ENCODE measurements at regions not wholly inside any gene's neighbourhood (a gene's known extent, or its start where the extent isn't known, plus 50 kb on each side); places are given as distances from the start of the nearest gene placed in this dataset.

DNA sequence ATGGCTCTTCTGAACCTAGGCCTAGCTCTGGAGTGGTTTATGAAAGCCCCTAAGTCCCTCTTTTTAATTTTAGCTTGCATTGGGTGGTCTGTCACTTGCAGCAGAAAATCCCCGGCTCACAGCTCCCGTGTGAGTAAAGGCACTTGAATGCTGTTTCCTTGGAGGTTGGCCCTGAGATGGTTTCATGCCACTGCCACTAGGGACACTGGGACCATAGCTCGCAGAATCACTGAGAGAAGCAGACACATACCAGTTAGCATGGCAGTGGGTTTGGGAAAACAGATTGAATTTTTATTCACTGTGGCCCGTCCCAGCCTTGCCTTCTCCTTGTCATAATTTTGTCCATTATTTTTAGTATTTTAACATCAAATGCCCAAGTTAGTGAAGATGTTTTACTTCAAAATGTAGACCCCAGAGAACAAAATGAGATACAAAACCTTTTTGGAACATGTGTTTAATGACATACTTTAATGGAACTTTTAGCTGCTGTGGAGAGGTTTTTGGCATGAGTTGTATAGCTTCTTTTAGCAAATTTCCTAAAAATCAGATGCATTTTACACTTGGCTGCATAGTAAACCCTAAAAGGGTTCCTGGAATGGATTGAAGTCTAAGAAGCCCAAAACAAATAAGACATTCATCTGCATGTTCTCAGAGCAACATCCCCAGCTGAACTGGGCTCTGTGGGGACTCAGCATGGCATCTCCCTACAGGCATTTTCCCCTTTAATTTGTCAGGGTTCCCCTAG is 259.7 kb upstream of the PITRM1 start:
- no peak for DNase-seq (ENCODE audit: low read depth in 1 of 2, low spot score in 1 of 2)

DNA sequence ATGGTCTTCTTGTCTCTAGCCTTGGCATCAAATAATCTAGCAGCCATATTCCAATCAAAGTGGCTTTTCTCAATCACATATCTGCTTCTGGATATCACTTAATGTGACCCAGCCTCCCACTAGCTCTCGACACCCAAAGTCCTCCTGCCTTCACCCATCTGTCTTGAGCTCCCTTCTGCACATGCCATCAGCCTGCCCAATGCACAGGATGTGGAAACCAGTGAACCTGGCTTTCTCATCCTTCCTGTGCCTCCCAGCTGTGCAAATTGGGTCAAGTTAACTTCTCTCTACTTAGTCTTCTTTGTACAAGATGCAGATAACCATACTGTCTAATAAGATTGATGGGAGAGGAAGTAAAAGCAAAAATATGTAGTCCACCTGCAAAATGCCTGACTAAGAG is 257.9 kb upstream of the PITRM1 start:
- no peak for DNase-seq (ENCODE audit: low read depth in 1 of 2, low spot score in 1 of 2)

DNA sequence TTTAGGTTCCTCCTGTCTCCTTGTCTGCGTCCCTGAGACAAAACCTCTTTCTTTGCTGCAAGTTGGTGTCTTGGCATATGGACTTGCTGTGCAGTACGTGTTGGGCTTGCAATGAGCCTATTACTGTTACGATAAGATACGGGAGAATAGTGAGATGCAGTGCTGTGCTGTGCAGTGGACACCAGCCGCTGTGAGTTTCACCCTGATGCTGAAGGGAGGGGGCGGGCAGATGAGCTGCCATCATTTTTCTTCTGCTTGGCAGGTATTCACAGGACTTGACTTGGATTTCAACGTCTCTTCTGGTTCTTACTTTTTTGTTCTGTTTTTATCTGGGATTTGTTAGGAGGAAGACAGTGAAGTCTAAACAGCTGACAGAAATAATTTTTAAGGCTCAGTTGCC is 257.1 kb upstream of the PITRM1 start:
- DNase-seq (ENCODE audit: low read depth in 1 of 2, low spot score in 1 of 2), result no peak

DNA sequence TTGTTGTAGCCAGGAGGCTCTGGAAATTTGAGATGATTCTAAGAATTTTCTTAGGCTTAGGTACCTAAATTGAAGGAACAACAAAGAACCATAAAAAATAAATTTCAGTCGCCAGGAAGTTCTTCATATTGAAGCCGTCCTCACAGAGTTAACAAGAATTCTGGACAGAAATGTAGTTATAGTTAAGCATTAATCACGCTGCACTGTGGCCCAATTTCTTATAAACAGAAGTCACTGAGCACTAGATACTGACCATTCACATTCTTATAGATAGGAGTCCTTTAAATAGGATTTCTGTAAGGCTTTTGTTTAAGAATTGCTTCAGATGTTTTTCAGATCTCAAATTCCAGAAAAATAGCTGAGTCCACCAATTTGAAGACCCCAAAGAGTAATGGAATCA is 256.2 kb upstream of the PITRM1 start:
- no peak for DNase-seq (ENCODE audit: low read depth in 1 of 2, low spot score in 1 of 2)

DNA sequence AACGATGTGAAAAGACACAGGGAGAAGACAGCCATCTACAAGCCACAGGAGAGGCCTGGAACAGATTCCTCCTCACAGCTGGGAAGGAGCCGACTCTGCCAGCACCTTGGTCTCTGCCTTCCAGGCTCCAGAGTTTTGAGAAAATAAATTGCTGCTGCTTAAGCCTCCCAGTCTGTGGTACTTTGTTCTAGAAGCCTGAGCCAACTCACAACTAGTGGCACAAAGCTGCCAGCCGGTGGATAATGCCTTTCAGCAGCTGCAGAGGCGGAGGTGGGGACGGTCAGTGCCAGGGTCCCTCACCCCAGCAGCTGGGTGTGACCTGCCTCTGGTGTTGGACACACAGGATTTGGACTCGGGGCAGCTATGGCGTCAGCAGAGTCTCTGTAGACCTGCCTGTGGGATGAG is 255.4 kb upstream of the PITRM1 start:
- DNase-seq (ENCODE audit: low read depth in 1 of 2, low spot score in 1 of 2), result no peak

DNA sequence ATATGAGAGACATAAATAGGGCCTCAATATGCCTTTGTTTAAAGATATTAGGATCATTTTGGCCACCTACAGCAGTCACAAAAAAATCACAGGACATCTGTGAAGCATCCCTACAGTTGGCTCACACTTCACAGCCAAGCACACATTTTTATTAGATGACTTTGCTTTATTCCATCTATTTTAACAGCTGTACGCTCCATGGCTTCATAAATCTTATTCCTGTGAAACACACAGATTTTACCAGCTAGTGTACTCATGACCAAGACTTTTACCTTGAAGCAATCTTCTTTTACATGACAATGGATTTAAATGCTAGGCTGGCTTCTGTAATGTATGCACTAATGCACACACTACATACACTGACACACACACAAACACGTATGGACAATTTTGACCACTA is 254.8 kb upstream of the PITRM1 start:
- no peak for DNase-seq (ENCODE audit: low read depth in 1 of 2, low spot score in 1 of 2)

DNA sequence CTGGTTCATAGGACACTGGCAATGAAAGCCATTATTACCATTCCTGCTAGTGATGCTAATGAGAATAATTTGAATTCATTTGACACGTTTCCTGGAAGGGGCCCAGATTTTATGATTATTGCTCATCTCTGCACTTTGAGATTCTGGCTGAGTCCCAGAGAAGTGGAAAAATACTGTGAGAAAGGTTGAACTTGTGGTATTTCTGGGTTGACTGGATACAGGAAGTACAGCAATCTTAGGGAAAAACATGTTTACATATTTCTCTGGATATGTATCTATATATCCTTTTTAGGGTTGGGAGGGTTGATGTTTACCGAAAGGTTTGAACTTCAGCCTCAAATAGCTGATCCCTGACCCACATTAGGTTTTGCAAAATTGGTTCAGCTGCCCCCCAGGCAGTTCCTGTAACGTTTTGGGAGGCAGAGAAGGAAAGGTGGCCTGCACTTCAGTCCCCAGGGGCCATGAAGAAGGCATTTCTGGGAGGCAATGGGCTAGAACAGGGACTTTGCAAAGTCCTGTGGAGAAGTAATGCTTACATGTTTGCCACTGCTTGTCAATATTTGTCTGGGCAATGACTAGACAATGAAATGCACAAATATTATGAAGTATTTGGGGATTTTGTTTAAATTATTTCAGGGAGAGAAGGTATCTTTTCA is 253.7 kb upstream of the PITRM1 start:
- no peak for DNase-seq (ENCODE audit: low read depth in 1 of 2, low spot score in 1 of 2)

DNA sequence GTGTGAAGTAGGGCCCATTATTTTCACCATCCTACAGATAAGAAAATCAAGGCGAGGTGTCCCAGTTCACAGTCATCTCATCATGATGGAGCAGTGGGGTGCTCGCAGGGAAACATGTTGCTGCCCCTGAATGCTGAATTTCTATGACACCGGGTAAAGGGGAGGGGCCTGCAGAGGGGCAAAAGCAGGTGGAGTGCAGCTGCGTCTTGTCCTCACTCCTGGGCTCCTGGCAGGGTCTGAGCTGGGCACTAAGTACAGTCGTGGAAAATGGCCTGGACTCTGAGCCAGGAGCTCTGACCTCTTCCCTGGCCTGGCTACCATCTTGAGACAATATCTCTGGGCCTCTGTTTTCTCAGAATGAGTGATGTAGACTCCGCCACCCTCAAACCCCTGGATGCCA is 253.1 kb upstream of the PITRM1 start:
- no peak for DNase-seq (ENCODE audit: low read depth in 1 of 2, low spot score in 1 of 2)

DNA sequence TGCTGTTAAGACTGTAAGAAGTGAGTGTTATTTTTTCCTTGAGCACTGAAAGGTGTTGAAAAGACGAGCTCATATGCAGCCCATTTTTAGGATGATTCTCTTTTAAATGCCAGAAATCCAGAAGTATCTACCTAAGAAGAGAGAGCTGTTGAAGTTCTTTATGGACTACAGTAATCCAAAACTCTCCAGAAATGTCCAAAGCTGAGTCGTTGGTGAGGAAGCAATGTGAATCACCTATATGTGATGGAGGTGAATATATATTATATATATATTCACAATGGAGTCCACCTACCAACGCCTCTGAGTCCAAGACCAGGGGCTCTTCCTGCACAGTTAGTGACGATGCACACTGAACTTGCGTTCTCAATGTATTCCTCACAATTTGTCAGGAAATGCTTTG is 252.7 kb upstream of the PITRM1 start:
- no peak for DNase-seq (ENCODE audit: low read depth in 1 of 2, low spot score in 1 of 2)

DNA sequence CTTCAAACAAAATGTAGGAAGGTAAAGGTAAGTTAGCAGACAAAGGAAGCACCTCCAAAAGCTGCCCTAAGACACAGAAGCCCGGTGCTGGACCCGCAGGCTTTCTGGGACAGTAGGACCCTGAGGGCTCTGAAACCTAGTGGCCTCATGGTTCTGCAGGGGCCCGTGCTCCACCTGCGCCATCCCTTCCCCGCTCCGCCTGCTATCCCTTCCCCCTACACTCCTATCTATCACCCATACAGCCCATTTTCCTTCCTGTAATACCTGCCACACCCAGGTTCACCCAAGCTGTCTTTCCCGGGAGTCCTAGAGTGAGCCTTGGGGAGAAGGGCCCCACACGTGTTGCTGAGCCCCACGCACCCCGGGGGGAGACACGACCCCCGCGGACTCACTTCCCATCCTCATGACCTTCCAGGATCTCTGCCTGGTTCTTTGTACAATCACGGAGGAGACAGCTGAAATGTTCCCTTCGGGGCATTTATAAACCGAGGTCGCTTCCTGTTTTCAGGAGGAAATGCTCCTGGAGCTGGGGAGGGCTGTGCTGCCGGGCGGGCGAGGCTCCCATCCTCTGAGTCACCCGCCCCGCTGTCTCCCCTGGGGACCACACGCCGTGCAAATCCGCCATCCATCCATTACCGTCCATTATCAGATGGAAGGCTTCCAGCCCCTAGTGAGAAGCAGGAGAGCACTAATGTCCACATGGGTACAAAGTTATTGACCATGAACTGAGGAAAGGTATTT is 251.7 kb upstream of the PITRM1 start:
- DNase-seq (ENCODE audit: low read depth in 1 of 2, low spot score in 1 of 2), result no peak

DNA sequence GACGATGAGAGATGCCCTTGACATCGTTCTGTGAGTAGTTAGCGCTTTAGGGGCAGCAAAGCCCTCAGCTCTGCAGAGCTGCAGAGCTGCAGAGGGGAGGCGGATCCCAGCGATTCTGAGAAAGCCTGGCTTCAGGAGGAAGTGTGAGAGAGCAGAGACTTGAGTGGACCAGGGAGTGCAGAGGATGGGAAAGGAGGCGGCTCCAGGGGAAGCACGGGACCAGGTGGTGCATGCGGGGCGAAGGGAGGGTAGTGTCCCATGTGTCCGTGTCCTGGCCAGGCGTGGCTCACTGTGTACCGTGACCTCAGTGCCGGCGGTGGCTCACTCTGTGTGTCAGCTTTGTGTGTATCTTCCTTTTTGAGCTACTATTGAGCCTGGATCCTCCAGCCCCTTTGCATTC is 250.8 kb upstream of the PITRM1 start:
- DNase-seq (ENCODE audit: low read depth in 1 of 2, low spot score in 1 of 2), result no peak

DNA sequence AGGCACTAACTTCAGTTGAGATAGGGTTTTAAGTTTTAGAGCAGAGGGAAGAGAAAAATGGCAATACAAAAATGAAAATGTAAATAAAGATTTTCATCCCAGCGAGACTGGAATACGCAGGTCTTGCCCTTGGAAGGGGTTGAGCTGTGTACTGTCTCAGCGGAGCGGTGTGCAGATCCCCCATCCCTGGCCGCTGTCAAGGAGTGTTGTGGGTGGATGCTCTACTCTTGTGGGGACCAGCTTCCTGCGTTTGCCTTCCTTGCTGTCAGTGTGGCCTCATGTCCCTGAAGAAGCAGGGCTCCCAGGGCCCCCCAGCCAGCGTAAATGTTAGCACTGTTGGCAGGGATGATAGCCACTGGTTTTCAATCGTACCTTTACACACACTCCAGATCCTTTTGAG is 249.7 kb upstream of the PITRM1 start:
- DNase-seq (ENCODE audit: low read depth in 1 of 2, low spot score in 1 of 2), result no peak

DNA sequence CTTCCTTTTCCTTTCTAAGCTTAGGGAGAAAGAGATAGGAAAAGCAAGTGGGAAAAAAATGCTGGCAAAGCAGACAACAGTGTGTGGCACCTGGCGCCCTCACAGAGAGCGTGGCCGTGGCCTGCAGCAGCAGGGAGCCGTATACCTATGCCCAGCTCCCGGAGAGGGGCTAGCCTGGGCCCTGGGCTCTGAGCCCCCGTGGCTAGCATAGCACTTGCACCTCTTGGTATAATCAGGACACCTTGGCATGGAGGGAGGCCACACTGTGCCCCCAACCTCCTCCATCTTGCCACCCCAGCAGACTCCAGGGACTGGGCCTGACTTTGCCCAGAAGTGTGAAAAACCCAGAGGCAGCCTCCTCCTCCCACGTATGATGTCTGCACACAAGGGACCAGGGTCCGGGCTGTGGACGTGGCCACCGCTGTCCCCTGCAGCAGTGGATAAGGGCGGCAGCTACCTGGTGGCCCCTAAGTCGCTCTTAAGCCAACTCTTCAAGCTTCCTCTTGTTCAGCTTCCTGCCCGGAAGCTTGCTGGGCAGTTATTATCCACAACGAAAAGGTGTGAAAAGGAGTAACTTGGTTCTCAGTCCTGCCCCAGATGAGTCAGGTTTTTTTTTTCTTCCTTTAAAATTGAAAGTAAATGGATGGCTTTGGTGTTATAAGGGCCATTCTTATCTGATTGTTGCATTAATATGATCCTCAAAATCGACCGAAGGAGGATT is 249.1 kb upstream of the PITRM1 start:
- no peak for DNase-seq (ENCODE audit: low read depth in 1 of 2, low spot score in 1 of 2)

DNA sequence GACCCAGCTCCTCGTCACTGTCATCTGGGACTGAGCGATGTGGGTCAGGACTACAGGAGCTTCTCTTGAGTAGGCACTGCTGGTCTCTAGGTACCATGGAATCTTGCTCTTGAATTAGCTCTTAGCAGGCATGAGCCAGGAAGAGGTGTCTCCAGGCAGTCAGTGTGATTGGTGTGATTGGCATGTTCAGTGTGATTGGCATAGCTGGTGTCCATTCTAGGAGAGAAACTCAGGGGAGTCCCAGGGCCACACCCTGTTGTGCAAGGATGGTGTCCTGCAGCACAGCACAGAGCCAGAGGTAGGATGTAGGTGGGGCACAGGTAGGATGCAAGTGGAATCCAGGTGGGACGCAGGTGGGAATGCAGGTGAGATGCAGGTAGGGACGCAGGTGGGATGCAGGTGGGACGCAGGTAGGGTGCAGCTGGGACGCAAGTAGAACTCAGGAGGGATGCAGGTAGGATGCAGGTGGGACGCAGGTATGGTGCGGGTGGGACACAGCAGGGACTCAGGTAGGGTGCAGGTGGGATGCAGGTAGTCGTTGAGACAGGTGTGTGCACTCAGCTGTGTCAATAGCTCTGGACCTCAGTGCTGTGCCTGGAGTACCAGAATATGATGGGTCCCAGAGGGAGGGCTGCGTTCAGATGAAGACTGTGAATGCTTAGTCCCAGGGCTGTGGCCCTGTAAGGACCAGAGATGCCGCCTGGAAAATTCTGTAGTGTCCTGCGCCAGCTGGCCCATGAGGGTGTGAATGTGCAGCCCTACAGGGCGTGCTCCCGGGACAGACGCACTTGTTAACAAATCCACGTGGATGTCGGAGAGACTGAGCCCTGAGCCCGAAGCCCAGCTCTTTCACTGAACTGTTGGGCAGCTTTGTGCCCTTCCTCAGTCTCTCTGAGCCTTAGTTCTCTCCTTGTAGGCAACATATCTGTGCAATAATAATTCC is 248.2 kb upstream of the PITRM1 start:
- DNase-seq (ENCODE audit: low read depth in 1 of 2, low spot score in 1 of 2), result no peak

DNA sequence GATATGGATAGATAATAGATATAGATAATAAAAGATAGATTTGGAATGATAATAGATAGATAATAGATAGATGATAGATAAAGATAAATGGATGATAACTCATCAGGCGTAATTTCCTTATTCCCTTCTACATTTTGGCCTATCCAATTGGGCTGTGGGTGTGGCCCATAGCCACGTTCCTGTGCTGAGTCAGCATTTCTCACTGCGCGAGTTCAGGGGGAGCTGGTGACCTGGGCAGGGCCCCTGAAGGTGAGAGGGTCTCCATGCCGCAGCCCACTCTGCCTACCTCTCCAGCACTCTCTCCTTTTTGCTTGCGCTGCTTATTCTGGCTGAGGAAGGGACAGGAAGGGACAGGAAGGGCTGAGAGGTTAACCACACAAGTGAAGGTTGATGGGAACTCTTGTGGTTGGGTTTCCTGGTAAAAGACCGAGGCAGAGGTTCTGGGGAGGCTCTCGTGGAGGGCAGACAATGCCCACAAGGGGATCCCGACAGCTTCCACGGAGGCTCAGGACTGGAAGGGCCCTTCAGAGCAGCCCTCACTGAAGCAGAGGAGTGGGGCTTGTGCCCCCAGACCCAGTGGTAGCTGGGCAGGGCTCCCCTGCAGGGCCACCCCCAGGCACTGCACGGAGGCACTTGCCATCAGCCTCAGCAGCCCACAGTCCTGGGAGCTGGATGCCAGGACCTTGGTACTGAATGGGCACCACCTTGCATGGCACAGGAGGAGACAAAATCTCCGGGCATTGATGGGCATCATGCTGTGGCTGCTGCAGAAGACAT is 247.3 kb upstream of the PITRM1 start:
- DNase-seq (ENCODE audit: low read depth in 1 of 2, low spot score in 1 of 2), result no peak

DNA sequence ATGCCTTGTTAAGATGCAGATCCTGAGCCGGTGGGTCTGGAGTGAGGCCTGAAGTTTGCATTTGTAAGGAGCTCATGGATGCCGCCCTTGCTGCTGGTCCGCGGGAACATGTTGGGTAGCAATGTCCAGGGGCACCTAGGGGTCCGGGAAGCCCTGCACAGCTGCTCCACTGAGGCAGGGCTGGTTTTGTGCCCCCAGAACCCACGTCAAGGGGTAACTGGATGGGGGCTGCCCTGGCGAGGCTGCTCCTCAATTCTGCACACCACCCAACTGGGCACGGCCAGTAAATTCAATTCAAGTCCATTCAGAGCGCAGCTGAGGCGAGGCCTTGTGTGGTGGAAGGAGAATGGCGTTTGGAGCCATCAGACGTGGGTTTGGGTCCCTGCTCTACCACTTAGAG is 246.3 kb upstream of the PITRM1 start:
- no peak for DNase-seq (ENCODE audit: low read depth in 1 of 2, low spot score in 1 of 2)

DNA sequence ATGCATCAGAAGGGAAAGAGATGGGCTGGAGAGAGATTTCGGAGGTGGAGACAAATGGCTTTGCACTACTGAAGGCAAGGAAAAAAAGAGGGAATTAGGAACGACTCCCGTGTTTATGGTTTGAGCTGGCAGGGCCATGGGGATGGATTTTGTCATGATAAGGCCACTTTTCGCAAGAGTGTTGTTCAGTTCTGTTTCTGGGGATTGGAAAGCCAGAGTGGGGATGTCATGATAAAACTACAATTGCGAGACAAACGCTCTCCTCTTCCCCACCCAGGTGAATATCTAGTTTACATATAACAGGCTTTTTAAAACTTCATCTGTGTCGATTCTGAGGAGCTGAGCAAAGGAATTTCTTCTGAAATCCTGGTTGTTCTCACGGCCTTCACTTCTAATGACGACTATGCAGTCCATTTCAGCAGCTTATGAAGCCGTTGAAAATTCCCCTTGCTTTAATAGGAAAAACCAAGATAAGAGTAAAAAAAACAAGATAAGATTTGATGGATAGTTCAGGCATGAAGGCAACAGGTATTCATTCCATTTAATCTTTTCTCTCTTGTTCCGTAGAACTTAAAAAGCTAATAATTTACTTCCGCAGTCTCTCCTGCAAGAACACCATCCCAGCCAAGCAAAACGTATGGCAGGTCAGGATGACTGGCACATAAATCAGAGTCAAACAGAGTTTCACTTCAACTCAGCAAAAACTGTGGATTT is 245.6 kb upstream of the PITRM1 start:
- DNase-seq (ENCODE audit: low read depth in 1 of 2, low spot score in 1 of 2), result no peak

DNA sequence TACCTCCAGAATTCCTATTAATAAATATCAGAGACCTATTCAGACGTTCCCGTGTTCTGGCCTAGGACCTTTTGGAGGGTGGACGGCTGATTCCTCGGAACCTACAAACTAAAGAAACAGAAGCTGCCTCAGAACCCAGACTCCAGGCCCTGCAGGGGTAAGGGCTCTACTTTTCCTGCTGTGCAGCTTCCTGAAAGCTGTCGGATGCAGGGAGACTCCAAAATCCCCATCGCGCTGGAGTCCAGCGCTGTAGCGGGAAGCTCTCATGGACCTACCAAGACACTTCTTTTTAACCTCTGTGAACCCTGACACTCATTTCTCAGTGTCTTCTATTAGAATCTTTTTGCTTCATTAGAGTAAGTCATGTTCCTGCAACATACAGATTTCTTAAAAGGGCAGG is 244.5 kb upstream of the PITRM1 start:
- DNase-seq (ENCODE audit: low read depth in 1 of 2, low spot score in 1 of 2), result no peak

DNA sequence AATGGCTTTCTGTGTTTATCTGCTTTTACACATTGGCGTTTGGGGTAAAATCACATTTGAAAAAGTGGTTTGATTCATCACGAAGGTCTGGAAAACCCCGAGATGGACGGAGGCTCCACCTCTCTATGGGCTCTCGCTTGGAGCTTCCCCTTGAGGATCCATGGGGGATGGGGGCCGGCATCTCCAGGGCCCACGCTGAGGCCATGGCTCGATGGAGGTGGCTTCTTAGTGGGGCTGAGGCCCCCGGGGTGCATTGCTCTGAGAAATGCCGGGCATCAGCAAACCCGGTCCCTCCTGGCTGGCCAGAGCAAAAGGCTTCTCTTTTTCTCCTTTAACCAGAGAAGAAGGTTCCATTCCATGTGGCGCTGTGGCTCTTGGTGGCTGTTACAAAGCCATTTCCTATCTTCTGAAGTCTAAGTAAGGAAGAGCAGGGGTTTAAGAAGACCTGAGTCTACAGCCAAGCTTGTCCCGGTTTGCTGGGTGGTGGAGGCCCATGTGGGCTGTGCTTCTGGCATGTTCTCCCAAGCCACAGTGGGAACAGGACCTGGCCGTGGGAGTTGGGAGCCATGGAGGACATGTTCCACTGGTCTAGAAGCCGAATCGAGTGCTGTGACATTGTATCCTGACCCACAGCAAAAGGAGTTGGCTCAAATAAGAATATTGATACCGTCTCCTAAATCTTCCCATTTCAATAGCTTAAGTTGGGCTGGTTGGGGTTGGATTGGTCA is 243.5 kb upstream of the PITRM1 start:
- DNase-seq (ENCODE audit: low read depth in 1 of 2, low spot score in 1 of 2), result no peak

All from stimulated activated CD4-positive, alpha-beta T cell treated with anti-CD3 and anti-CD28 coated beads, Interleukin-15, amount 100 ng/mL, for 1 hour (primary cell).